ENCODE measurements at regions not wholly inside any gene's neighbourhood (a gene's known extent, or its start where the extent isn't known, plus 50 kb on each side); places are given as distances from the start of the nearest gene placed in this dataset.
A peak's percentile ranks its signal among the peaks of the same experiment; 100 is the strongest.

DNA sequence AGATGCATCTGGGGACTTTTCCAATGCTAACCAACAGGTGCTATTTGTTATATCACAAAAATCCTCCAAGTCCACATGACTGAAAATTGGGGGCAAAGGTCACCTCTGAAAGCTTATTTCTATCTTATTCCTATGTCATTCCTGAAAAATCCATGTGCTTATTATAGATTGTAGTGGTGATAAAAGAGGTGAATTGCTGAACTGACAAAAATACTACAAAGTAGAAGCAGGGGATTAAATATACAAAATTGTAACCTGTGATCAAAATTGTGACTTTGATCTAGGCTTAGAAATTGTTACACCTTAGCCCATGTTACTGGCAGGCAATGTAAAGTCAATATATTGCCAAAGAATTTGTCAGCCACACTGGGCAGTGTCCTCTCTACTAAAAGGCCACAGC, 62.3 kb downstream of the IER5 start:
- TF ChIP-seq, protein P1, sequence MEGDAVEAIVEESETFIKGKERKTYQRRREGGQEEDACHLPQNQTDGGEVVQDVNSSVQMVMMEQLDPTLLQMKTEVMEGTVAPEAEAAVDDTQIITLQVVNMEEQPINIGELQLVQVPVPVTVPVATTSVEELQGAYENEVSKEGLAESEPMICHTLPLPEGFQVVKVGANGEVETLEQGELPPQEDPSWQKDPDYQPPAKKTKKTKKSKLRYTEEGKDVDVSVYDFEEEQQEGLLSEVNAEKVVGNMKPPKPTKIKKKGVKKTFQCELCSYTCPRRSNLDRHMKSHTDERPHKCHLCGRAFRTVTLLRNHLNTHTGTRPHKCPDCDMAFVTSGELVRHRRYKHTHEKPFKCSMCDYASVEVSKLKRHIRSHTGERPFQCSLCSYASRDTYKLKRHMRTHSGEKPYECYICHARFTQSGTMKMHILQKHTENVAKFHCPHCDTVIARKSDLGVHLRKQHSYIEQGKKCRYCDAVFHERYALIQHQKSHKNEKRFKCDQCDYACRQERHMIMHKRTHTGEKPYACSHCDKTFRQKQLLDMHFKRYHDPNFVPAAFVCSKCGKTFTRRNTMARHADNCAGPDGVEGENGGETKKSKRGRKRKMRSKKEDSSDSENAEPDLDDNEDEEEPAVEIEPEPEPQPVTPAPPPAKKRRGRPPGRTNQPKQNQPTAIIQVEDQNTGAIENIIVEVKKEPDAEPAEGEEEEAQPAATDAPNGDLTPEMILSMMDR (IDR thresholded peaks at IDR 0.05; ENCODE audit: low read length, missing control alignments): no peak
- no peak for DNase-seq (ENCODE audit: low read depth)
- H3K4me3 ChIP-seq (replicated peaks; ENCODE audit: low read depth, low read length): no peak overlapping the region

DNA sequence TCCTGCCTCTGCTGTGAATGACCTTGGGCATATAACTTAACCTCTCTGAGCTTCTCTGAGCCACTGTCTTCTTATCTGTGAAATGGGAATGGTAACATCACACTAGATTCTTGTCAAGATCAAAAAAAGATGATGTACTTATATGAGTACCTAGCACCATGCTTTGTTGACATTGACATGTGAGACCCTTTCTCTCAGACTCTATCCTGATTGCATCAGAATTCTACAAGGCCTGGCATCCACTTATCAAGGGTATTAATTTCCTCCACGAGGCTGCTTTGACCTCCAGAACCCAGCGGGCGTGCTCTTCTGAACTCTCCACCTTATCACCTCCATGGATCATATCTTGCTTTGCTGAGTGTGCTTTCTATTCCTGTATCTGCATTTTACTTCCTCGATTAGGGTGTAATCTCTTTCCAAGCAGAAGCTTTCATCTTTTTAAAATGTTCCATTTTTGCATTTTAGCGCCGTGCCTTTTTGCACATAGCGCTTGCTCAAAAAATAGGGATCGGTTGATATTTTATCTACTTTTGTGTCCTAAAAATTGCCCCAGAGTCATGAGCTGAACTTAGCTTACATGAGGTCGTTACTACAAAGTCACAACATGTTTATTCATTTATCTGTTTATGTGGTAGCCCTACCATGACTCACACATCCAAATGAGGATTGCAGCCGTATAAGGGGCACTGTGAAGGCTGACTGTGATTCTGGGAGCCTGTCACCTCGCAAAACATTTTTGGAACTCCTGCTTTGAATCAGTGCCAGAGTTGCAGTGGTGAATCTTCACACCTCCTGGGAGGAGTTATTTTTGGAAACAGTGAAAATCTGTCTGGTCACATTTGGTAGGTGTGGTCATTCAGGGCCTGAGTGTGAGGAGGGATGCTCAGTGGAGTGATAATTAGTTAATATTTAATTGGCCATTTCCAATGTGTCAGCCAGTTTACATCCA, 63.2 kb downstream of the IER5 start:
- TF ChIP-seq, protein P1 (IDR thresholded peaks at IDR 0.05; ENCODE audit: low read length, missing control alignments): no peak
- peak; percentile 45 for DNase-seq (ENCODE audit: low read depth)
- H3K4me3 ChIP-seq (replicated peaks; ENCODE audit: low read depth, low read length): no peak overlapping the region

DNA sequence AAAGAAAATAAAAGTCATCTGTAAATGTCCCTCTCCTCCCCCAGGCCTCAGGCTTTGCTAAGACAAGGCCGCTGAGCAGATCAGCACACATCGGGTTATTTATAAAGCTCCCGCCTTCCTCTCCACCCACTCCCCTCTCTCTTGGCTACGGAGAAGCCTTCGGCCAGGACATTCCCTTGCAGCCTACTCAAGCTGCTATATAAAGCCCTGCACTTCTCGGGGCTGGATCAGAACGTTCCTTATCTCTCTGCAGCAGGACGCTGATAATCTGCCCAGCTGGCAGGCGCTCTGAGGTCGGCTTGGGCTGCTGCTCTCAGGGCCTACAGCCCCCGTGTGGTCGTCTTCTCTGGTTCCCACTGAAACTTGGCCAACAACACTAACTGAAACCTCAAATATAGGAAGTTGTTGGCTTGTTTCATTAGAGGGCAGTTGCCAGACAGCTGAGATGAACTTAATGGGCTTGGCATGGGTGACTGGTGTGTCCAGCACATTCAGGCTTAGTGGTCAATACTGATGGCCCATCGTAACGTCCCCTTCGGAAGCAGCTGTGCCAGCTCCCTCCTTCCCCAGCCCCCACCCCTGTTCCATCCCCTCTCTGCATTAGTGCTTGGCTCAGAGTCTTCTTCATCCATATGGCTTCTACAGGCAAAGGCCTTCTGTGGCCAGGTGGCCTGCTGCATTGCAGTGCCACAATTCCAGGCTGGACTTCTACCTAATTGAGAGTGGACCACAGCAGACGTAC, 64.6 kb downstream of the IER5 start:
- peak; percentile 94 for DNase-seq (ENCODE audit: low read depth)
- TF ChIP-seq, protein P1 (IDR thresholded peaks at IDR 0.05; ENCODE audit: low read length, missing control alignments): peak; percentile 42
- H3K4me3 ChIP-seq (replicated peaks; ENCODE audit: low read depth, low read length): no peak overlapping the region

DNA sequence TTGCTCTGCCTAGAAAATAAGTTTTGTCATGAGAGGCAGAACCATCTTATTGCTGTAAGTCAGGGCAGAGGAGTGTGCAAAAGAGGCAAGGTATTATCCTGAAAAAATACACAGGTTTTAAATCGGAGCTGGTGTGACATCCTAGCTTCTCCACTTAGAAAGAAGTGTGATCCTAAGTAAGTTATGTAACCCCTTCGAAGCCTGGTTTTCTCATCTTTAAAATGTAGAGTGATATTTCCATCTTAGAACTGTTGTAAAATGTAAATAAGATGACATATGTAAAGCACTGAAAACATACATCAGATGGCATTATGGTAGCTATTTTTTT, 65.1 kb downstream of the IER5 start:
- no peak overlapping the region for H3K4me3 ChIP-seq (replicated peaks; ENCODE audit: low read depth, low read length)
- TF ChIP-seq, protein P1 (IDR thresholded peaks at IDR 0.05; ENCODE audit: low read length, missing control alignments): no peak
- no peak for DNase-seq (ENCODE audit: low read depth)

DNA sequence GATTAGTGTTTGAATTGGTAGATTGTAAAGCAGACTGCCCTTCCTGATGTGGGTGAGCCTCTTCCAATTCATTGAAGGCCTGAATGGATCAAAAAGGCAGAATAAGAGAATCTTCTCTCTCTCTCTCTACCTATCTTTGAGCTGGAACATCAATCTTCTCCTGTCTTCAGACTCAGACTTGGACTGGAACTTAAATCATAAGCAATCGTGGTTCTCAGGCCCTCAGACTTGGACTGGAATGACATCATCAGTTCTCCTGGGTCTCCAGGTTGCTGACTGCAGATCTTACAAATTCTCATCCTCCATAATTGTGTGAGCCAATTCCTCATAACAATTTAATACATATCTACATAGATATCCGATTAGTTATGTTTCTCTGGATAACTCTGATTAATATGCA, 66.8 kb downstream of the IER5 start:
- H3K4me3 ChIP-seq (replicated peaks; ENCODE audit: low read depth, low read length): no peak overlapping the region
- no peak for DNase-seq (ENCODE audit: low read depth)
- TF ChIP-seq, protein P1 (IDR thresholded peaks at IDR 0.05; ENCODE audit: low read length, missing control alignments): no peak

DNA sequence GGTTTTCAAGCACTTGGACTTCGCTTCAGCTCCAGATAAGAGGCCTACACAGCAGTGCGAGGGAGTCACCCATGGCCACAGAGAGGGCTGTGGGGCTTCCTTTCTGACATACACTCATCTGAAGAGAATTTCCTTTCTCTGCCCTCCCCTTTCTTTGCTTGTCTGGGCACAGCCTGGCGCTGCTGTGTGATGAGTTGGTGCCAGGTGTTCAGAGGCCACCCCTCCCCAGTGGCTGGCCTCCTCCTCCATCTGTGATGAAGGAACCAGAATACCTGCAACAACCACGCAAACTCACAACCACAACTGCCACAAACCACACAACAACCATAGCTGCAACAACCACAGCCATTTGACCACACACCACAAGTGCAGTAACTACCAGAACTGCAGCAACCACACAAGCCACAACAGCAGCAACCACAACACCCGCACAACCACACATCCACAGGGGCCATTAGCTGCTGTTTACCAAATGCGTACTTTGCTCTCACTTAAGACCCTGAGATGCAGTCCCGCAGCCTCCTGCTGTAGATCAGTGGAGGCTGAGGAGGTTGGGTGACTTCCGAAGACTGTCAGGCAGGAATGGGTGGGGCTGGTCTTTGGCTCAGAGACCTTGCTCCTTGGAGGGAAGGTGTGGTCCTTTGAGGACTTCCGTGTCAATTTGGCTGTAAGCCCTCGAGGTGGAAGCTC, 71.1 kb downstream of the IER5 start:
- TF ChIP-seq, protein P1 (IDR thresholded peaks at IDR 0.05; ENCODE audit: low read length, missing control alignments): no peak
- no peak overlapping the region for H3K4me3 ChIP-seq (replicated peaks; ENCODE audit: low read depth, low read length)
- DNase-seq (ENCODE audit: low read depth): peak; percentile 83
